CD1c-positive myeloid dendritic cell (primary cell): ENCODE measurements at regions not wholly inside any gene's neighbourhood (a gene's known extent, or its start where the extent isn't known, plus 50 kb on each side); places are given as distances from the start of the nearest gene placed in this dataset.

Experiments
- DNase-seq: peaks from one replicate; pipeline ENCODE4 v3.0.0-alpha.2; 2016; ENCODE audit errors: extremely low spot score

DNA sequence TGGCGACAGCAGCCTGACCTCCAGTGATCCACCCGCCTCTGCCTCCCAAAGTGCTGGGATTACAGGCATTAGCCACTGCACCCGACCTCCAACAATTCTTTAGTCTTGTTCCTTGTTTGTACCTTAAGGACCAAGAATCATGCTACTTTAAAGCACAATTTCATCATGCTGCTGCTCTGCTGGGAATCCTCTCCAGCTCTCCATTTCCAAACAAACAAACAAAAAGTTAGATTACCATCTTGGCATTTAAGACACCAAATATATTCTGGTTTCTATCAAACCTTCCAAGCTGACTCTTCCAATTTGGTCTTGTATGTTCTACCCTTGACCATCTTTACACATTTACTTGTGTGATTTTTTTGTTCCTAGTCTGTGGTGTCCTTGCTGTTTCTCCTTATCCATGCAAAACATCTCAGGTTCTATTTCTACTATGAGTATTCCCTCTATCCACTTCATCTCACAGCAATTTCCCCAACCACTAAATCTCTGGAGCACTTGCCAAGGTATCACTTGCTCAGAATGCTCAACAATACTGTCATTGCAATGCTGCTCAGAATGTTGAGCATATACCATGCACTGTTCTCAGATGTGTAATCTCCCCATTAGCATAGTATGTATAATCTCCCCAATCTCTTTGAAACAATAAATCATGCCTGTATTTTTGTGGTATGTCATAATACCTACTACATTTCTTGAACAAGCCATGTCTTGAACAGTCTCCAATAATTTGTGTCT, 73.2 kb upstream of the GALNT5 start:
- no peak for DNase-seq

DNA sequence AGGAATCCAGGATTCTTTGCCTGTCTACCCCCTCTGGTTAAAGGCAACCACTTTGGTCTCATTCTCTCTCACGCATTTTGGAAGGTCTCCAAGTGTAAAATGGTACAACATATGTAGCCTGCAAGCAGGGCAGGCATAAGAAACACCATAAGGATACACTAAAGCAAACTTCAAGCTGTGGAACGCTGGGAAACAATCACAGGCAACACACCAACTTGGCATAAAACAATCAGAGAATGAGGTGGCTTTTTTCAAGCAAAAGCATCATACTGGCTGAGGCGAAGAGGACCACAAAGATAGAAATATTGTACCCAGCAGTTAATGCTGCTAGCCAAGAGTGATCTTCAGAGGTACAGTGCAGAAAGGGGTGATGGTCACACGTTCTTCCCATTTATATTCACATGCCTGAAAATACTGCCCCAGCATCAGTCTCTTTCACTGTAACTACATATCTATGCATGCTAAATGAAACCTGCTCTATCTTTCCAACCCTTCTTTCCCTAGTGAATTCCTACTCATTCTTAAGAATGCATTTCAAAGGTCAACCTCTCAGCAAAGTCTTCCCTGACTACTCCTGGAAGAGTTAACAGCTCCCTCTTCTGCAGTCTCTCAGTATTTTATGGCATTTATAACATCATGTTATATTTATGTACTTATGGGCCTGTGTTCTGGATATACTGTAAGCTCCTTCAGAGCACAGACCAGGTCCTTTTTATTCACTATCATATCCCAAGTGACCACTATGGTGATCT, 71.9 kb upstream of the GALNT5 start:
- DNase-seq: no peak

DNA sequence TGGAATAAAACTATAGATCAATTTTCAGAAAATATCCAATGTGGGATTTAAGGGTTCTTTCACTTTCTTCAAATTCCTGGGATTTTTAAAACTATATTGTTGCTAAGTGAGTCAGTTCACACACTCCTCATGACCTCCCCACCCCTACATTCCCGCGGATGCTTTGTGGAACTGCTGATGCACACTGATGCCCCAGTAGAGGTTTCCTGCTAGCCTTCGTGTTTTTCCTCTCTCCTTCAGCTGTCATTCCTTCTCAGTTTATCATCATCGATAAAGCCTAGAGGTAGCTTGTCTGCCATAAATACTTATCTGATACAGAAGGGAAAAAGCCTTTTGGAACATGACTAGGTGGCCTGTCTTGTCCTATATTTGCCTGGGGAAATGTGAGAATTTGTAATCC, 67.4 kb upstream of the GALNT5 start:
- no peak for DNase-seq

DNA sequence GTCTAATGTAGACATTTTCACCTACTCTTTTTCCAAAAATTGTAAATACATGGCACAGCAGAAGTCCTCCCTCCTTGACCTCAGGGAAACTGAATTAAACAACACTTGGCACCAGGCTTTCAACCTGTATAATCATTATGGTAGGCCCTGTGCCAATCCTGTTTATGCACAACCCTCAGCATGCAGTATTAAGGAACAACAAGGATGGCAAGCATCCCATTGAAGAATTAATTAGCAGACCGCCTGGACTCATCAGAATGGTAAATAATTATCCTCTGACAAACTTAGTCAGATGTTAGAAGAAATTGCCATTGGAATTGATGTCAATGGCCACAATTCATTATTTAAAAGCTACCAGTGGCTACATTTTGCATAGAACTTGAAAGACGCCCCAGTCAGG, 66.3 kb upstream of the GALNT5 start:
- DNase-seq: no peak

DNA sequence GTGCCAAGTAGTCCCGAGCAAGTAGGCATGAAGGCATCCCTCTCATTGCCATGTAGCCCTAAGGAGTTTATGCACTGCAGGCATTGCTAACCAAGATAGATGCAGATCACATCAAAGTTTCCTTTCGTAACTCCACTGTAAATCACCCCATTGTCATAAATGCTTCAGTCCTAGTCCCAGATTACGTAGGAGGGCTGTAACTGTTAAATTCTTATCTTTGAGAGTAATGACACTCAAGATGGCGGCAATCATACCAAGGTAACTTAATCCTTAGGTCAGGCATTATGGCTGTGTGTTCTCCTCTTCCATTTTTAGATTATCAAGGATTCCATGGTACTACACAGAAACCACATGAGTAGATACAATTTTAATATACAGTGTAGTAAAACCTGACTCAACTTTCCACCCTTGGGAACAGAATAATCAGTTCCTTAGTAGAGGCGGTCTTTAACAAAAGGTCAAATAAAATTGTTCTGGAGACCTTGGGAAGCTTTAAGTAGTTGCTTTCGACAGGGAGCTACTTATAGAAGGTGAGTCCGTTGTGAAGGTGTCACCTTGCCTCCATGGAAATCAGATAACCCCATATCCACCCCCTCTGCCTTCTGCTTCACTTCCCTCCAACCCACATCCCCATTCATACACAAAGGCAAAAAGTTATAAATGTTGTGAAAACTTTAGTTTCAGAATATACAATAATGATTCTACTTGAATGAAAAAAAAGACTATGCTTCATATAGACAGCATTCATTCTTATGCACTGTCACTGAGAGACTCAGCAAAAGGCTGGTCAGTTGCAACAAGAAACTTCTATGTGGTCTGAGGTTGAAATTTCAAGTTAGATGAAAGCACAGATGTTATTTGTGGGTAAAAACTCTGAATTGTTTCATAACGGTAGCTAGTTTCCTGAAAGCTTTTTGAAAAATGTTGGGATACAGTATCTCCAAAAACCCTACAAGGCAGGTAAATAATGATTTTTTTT, 64.8 kb upstream of the GALNT5 start:
- no peak for DNase-seq

DNA sequence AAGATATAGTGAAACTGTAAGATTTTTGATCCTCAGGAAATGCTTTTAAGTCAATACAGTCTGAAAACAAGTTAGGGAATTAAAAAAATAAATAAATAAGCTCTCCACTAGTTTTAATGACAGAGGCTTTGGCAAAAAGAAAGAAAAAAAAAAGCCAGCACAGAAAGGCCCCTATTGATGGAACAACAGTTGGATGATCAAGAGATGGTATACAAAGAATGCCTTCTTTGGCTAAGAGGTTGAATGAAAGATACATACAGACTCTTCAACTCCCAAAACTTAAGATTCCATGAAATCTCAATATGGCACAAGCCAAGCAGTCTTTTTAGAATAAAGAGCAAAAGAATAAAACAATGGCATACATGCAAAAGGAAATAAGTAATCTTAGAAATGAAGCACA, 64.0 kb upstream of the GALNT5 start:
- DNase-seq: no peak

DNA sequence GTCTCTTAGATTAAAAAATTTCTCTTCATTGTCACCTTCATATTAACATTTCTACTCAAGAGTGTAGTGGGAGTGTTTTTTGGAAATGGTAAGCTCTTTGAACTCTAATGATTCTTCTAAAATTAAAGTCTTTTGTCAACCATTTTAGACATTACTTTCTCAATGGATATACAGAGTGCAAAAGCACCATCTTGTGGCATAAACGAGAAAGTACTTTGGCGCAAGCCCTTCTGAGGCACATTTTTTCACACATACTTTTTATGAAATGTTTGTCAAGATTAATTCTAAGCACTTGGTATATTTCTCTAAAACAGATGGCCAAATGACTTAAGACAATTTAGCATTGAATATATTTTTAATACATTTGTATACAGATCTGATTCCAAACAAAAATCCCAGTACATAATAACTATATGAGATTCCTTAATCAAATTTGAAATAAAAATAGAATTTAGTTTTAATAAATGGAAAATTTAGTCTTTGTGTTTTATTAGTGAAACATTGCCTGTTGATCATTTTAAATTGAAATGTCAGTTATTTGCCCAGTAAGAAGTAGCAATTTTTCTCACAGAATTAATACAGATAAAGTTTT, 63.3 kb upstream of the GALNT5 start:
- DNase-seq: peak; percentile 65

DNA sequence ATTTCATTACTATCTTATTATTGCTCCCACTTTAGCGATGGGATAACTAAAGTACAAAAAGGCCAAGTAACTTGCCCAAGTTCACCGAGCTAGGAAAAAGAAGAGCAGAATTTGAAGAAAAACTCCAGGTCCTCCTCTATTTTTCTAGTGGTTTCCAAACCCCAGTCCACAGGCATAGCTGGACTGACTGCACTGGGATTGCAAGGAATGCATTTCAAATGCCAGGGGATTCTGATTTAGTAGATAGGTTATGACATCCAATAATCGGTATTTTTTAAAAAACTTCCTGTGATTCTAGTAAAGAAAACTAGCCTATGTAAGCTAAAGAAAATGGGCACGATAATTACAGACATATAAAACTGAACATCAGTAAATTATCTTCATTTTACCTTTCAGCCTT, 62.7 kb upstream of the GALNT5 start:
- no peak for DNase-seq

DNA sequence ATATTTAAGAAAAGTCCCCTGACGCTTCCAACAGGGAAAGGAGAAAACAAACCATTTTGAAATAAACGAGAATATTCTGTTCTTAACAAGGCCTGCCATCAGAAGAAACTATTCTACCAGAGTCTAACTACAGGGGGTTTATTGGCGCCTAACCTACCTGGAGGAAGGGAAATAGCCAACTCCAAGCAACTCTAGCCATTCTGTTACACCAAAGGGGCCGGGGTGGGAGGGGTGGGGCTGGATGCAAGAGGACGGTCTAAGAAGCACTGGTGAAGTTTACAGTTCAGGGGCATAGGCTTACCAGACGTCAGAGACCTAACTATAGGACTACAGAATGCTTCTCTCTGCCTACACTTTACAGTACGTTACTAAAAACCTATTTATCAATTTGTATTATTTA, 60.5 kb upstream of the GALNT5 start:
- no peak for DNase-seq

DNA sequence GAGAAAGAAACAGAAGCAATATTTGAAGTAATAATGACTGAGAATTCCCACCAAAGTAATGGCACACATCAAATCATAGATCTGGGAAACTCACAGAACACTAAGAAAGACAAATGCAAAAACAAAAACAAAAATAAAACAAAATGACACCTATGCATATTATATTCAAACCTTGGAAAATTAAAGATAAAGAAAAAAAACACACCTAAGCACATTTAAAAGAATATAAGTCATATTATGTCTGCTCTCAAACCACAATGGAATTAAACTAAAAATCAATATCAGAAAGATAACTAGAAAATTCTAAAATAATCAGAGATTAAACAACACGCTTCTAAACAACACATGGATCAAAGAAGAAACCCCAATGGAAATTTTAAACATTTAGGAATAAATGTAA, 59.7 kb upstream of the GALNT5 start:
- no peak for DNase-seq

DNA sequence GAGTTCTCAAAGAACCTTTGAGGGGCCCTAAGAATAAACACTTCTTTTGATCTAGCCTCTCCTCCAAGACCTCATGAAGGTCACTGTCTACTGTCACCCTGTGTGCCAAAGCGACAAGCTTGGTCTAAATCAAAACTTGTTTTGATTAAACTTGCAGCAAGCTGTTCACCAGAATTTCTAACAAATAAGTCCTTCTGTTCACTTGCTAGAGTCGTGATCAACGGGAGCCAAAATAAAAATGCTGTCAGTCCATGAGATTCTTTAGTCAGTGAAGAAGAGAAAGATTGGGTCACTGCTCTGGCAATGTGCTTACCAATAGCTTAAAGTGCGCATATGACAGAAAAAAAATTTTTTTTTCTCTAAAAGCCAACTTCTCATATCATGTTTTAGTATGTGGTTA, 53.9 kb upstream of the GALNT5 start:
- DNase-seq: no peak

DNA sequence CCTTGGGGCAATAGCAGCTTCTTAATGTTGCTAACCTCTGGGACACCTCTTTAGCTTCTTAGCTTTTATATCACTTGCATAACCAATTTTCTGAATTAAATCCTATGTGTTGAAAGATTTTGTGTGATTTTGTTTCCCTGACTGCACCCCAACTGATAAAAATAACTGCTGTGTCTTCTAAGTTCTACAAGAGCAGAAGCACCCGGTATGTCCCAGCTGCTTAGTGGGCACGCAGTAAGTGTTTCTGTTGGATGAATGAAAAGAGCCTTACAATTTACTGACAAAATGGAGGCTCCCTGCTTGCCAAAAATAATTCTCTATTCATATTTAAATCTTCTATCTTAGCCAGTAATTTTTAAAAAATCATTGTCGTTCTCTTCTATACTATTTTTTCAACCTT, 53.1 kb upstream of the GALNT5 start:
- no peak for DNase-seq

DNA sequence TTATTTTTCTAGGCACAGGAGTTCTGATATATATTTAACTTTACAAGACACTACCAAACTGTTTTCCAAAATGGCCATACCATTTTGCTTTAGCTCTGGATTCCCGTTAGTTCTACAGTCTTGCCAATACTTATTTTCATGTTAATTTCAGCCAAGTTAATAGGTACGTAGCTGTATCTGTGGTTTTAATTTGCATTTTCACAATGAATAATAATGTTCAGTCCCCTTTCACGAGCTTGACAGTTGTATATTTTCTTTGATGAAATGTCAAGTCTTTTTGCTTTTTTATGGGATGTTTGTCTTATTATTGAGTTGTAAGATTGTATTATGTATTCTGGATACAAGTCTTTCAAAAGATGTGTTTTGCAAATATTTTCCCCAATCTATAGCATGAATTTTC, 50.6 kb upstream of the GALNT5 start:
- no peak for DNase-seq
